KMS-11 (cell line): ENCODE measurements at regions not wholly inside any gene's neighbourhood (a gene's known extent, or its start where the extent isn't known, plus 50 kb on each side); places are given as distances from the start of the nearest gene placed in this dataset.

Experiments
- H2AFZ ChIP-seq: fragments of 200-600 bp; sonication (generic); 2 replicates; pipeline ENCODE4 v1.6.1; 2016; ENCODE audit warnings: antibody characterized with exemption, mixed run types, low read depth
- H3K27ac ChIP-seq: fragments of 200-600 bp; sonication (generic); 2 replicates; pipeline ENCODE4 v1.6.1; 2016; ENCODE audit warnings: mild to moderate bottlenecking, mixed run types
- H3K27me3 ChIP-seq: fragments of 200-600 bp; sonication (generic); 2 replicates; pipeline ENCODE4 v1.6.1; 2017; ENCODE audit warnings: mild to moderate bottlenecking, low read depth, mixed run types, moderate library complexity; ENCODE audit not compliant: insufficient read depth
- H3K36me3 ChIP-seq: fragments of 200-600 bp; sonication (generic); 2 replicates; pipeline ENCODE4 v1.6.1; 2017; ENCODE audit warnings: mild to moderate bottlenecking, mixed run types; ENCODE audit not compliant: insufficient read depth
- H3K4me1 ChIP-seq: fragments of 200-600 bp; sonication (generic); 2 replicates; pipeline ENCODE4 v1.6.1; 2016; ENCODE audit warnings: mild to moderate bottlenecking, low read depth, mixed run types; ENCODE audit not compliant: poor library complexity, severe bottlenecking
- H3K4me2 ChIP-seq: fragments of 200-600 bp; sonication (generic); 2 replicates; pipeline ENCODE4 v1.7.0; 2016; ENCODE audit warnings: mild to moderate bottlenecking, mixed run types
- H3K4me3 ChIP-seq: fragments of 200-600 bp; sonication (generic); IDR thresholded peaks from 2 replicates; pipeline ENCODE4 v1.6.1; 2017; ENCODE audit warnings: low read depth, low read length, mixed read lengths; ENCODE audit not compliant: insufficient read depth
- H3K79me2 ChIP-seq: fragments of 200-600 bp; sonication (generic); 2 replicates; pipeline ENCODE4 v1.6.1; 2016; ENCODE audit warnings: low read depth, mixed run types; ENCODE audit not compliant: insufficient read depth
- H3K9ac ChIP-seq: fragments of 200-600 bp; sonication (generic); 2 replicates; pipeline ENCODE4 v1.6.1; 2016; ENCODE audit warnings: mild to moderate bottlenecking, mixed run types
- H4K20me1 ChIP-seq: fragments of 200-600 bp; sonication (generic); 2 replicates; pipeline ENCODE4 v1.6.1; 2016; ENCODE audit warnings: mild to moderate bottlenecking, mixed run types; ENCODE audit not compliant: insufficient read depth
- TF ChIP-seq, protein P1 (sequence below): fragments of 200-600 bp; sonication (generic); conservative IDR thresholded peaks from 2 replicates; pipeline ENCODE4 v1.6.1; 2017; ENCODE audit warnings: low read depth, mild to moderate bottlenecking, antibody characterized with exemption, low read length, moderate library complexity, mixed read lengths

DNA sequence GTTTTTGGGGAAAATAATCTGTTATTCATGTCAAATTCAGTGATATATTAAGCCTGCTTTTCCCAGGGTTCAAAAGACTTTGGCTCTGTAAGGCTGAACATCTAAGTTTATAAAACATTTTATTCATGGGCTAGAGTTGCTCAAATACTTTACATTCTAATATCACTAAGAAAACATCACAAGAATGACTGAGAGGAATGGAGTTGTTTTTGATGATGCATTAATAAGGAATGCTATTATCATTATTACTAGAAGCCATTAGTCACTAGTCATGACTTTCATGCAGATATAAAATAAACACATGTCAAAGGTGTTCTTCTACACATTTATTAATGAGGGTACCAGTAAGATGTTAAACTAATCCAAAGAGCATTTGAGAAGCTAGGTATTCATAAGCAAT is 185.5 kb upstream of the KCNN2 start:
- Histone ChIP-seq H3K27ac (no peak overlapping the region), H4K20me1 (no peaks in the 10 kb centered on the region), H3K4me3 (no peak overlapping the region), H3K4me2 (no peak overlapping the region), H2AFZ (no peak overlapping the region), H3K79me2 (no peaks in the 10 kb centered on the region), H3K4me1 (no peaks in the 10 kb centered on the region), H3K27me3 (no peaks in the 10 kb centered on the region), H3K36me3 (no peaks in the 10 kb centered on the region), H3K9ac (no peak overlapping the region)
- TF ChIP-seq, protein P1, sequence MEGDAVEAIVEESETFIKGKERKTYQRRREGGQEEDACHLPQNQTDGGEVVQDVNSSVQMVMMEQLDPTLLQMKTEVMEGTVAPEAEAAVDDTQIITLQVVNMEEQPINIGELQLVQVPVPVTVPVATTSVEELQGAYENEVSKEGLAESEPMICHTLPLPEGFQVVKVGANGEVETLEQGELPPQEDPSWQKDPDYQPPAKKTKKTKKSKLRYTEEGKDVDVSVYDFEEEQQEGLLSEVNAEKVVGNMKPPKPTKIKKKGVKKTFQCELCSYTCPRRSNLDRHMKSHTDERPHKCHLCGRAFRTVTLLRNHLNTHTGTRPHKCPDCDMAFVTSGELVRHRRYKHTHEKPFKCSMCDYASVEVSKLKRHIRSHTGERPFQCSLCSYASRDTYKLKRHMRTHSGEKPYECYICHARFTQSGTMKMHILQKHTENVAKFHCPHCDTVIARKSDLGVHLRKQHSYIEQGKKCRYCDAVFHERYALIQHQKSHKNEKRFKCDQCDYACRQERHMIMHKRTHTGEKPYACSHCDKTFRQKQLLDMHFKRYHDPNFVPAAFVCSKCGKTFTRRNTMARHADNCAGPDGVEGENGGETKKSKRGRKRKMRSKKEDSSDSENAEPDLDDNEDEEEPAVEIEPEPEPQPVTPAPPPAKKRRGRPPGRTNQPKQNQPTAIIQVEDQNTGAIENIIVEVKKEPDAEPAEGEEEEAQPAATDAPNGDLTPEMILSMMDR, result no peak

DNA sequence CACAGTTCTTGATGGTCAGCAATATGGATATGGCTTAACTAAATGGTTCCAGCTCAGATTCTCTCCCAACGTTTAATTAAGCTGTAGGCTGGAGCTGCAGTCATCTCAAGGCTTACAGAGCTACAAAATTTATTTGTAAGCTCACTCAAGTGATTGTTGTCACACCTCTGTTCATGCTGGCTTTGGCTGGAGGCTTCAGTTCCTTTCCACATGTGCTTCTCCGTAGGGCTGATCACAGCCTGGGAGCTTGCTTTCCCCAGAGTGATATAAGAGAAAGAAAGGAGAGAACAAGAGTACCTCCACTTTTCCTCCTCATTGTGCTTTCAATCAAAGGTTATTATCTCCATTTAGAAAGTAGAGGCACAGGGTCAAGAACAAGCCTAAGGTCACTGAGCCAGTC is 182.7 kb upstream of the KCNN2 start:
- Histone ChIP-seq H3K27ac (no peak overlapping the region), H3K4me3 (no peak overlapping the region), H2AFZ (no peak overlapping the region), H3K4me2 (no peak overlapping the region), H3K4me1 (no peaks in the 10 kb centered on the region), H3K36me3 (no peaks in the 10 kb centered on the region), H3K79me2 (no peaks in the 10 kb centered on the region), H4K20me1 (no peaks in the 10 kb centered on the region), H3K27me3 (no peaks in the 10 kb centered on the region), H3K9ac (no peak overlapping the region)
- TF ChIP-seq, protein P1, result no peak

DNA sequence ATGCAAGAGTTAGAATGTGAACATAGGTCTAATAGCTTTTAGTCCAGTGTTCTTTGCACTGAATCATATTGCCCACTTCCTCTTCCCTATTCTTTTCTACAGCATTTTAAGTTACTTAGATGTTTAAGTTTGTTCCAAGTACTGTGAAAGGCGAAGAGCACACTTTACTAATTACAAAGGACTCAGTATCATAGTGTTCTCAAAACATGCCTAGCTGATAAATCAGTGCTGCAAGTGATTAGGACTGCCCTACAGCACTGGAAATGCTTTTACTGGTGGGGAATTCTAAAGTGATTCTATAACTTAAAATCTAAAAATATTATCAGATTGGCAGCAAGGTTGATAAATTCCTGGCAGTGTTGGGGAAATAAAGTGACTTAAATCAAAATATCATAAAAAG is 177.9 kb upstream of the KCNN2 start:
- Histone ChIP-seq H4K20me1 (no peaks in the 10 kb centered on the region), H3K27ac (no peak overlapping the region), H3K79me2 (no peaks in the 10 kb centered on the region), H3K4me1 (no peaks in the 10 kb centered on the region), H3K4me2 (no peak overlapping the region), H3K27me3 (no peaks in the 10 kb centered on the region), H3K4me3 (no peak overlapping the region), H2AFZ (no peak overlapping the region), H3K36me3 (no peaks in the 10 kb centered on the region), H3K9ac (no peak overlapping the region)
- TF ChIP-seq, protein P1, result no peak

DNA sequence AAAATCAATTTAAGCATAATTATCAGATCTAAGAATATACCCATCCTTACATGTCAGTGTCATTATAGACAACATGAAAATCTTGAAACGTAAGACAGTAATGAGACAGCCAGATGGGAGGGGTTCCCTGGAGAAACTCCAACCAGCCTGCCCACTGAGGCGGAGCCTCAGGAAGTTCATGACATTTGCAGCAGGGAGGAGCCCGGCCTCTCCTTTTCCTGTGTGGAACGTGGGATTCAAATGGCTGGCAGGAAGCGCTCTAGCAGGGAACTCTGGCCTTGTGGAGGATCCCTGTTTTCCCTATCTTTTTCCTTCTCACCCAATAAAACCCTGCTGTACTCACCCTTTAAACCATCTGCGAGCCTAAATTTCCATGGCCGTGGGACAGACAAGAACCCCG is 176.6 kb upstream of the KCNN2 start:
- Histone ChIP-seq H3K36me3 (no peaks in the 10 kb centered on the region), H3K79me2 (no peaks in the 10 kb centered on the region), H3K4me1 (no peaks in the 10 kb centered on the region), H2AFZ (no peak overlapping the region), H4K20me1 (no peaks in the 10 kb centered on the region), H3K4me3 (no peak overlapping the region), H3K9ac (no peak overlapping the region), H3K27ac (no peak overlapping the region), H3K4me2 (no peak overlapping the region), H3K27me3 (no peaks in the 10 kb centered on the region)
- TF ChIP-seq, protein P1, result no peak

DNA sequence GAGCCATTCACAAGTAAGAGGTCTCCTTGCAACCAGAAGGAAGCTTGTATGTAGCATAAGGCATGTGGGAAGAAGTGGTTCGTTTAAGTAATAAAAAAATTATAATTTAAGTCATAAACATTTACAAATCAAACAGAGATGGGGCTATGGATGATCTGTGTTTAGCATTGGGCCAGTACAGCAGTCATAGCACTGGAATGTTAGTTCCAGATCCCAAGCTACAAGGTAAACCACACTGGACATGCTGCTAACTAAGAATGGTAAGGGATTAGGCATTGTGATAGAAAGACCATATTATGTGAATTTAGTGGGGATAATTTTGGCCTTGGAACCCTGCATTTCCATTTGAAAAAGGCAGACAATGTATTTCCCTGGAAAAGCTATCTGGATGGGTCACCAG is 170.4 kb upstream of the KCNN2 start:
- no peak overlapping the region for H3K27ac ChIP-seq
- TF ChIP-seq, protein P1, result no peak
- H3K27me3 ChIP-seq, result no peaks in the 10 kb centered on the region
- H3K4me2 ChIP-seq, result no peak overlapping the region
- H4K20me1 ChIP-seq, result no peaks in the 10 kb centered on the region
- no peak overlapping the region for H2AFZ ChIP-seq
- no peaks in the 10 kb centered on the region for H3K36me3 ChIP-seq
- no peak overlapping the region for H3K9ac ChIP-seq
- no peaks in the 10 kb centered on the region for H3K79me2 ChIP-seq
- no peaks in the 10 kb centered on the region for H3K4me1 ChIP-seq
- H3K4me3 ChIP-seq, result no peak overlapping the region
